Panc1 (cell line): ENCODE measurements at regions not wholly inside any gene's neighbourhood (a gene's known extent, or its start where the extent isn't known, plus 50 kb on each side); places are given as distances from the start of the nearest gene placed in this dataset.

Source experiments
- TF ChIP-seq, protein P1 (sequence below), 2 experiments: IDR thresholded peaks; 2 replicates each; pipeline ENCODE4 v1.6.1; 2011 to 2012; ENCODE audit warnings: low read depth in 2 of 2, control low read depth in 1 of 2, low read length in 1 of 2, mild to moderate bottlenecking in 1 of 2, moderate library complexity in 1 of 2; ENCODE audit not compliant: insufficient read depth in 1 of 2
- TF ChIP-seq, protein P2 (sequence below): fragments of 450-650 bp; IDR thresholded peaks from 2 replicates; pipeline ENCODE4 v1.5.1; 2017; ENCODE audit warnings: mild to moderate bottlenecking

DNA sequence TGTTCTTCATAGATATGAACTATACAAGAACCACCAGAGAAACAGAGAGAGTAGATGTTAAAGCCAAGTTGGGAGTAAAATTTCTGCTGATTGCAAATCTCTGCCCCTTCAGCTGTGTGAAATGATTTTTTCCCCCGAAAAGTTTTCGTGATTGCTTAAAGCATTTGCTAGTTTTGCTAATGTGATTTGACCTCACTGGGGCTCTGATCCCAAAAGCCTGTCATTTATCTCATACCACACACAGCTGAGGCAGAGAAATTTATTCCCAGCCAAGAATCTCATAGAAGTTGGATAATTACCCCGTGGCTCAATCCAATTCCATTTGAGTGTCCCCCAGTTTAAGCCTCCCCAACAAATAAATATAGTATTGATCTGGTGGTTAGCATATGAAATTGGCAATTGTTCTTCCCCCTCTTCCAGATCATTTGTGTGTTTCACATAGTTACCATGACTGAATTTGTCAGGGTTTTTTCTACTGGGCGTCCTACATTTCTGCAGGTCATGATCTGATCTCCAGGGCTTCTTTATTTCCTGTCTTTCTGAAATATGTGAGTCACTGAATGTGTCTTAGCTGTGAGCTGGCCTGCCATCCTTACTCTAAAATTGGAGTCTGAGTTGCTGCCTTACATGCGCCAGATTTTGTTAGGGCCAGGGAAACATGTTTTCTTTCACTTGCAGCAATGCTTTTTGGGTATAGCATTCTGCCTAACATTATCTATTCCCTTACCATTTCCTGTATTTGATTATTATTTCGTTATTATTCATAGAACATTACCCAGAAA is 167.5 kb upstream of the FRMPD4 start:
- TF ChIP-seq, protein P1, sequence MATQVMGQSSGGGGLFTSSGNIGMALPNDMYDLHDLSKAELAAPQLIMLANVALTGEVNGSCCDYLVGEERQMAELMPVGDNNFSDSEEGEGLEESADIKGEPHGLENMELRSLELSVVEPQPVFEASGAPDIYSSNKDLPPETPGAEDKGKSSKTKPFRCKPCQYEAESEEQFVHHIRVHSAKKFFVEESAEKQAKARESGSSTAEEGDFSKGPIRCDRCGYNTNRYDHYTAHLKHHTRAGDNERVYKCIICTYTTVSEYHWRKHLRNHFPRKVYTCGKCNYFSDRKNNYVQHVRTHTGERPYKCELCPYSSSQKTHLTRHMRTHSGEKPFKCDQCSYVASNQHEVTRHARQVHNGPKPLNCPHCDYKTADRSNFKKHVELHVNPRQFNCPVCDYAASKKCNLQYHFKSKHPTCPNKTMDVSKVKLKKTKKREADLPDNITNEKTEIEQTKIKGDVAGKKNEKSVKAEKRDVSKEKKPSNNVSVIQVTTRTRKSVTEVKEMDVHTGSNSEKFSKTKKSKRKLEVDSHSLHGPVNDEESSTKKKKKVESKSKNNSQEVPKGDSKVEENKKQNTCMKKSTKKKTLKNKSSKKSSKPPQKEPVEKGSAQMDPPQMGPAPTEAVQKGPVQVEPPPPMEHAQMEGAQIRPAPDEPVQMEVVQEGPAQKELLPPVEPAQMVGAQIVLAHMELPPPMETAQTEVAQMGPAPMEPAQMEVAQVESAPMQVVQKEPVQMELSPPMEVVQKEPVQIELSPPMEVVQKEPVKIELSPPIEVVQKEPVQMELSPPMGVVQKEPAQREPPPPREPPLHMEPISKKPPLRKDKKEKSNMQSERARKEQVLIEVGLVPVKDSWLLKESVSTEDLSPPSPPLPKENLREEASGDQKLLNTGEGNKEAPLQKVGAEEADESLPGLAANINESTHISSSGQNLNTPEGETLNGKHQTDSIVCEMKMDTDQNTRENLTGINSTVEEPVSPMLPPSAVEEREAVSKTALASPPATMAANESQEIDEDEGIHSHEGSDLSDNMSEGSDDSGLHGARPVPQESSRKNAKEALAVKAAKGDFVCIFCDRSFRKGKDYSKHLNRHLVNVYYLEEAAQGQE (IDR thresholded peaks at IDR 0.05; ENCODE audit: insufficient read depth in 1 of 2, low read depth in 2 of 2, low read length in 1 of 2) = no peak
- TF ChIP-seq, protein P2, sequence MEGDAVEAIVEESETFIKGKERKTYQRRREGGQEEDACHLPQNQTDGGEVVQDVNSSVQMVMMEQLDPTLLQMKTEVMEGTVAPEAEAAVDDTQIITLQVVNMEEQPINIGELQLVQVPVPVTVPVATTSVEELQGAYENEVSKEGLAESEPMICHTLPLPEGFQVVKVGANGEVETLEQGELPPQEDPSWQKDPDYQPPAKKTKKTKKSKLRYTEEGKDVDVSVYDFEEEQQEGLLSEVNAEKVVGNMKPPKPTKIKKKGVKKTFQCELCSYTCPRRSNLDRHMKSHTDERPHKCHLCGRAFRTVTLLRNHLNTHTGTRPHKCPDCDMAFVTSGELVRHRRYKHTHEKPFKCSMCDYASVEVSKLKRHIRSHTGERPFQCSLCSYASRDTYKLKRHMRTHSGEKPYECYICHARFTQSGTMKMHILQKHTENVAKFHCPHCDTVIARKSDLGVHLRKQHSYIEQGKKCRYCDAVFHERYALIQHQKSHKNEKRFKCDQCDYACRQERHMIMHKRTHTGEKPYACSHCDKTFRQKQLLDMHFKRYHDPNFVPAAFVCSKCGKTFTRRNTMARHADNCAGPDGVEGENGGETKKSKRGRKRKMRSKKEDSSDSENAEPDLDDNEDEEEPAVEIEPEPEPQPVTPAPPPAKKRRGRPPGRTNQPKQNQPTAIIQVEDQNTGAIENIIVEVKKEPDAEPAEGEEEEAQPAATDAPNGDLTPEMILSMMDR = no peak
